Prostate gland (tissue), 2 donors: ENCODE measurements at regions not wholly inside any gene's neighbourhood (a gene's known extent, or its start where the extent isn't known, plus 50 kb on each side); places are given as distances from the start of the nearest gene placed in this dataset.

ENCODE experiments used
- DNase-seq: peaks from one replicate; pipeline ENCODE4 v3.0.0-alpha.2; 2019; ENCODE audit warnings: low spot score
- H3K27ac ChIP-seq, 2 donors: fragments of 200-600 bp; sonication (generic); 2 replicates each; pipeline ENCODE4 v1.5.1; 2017 to 2019
- H3K27me3 ChIP-seq: fragments of 200-600 bp; sonication (generic); replicated peaks from 2 replicates; pipeline ENCODE4 v1.5.1; 2019; ENCODE audit not compliant: insufficient read depth
- H3K36me3 ChIP-seq, 2 donors: fragments of 200-600 bp; sonication (generic); 1 replicate in 1 of 2; 2 replicates in 1 of 2; pipeline versions ENCODE4 v1.5.1 to v1.8.1; 2017 to 2019
- H3K4me1 ChIP-seq: fragments of 200-600 bp; sonication (generic); replicated peaks from 2 replicates; pipeline ENCODE4 v1.5.1; 2019
- H3K4me3 ChIP-seq, 2 donors: fragments of 200-600 bp; sonication (generic); 2 replicates each; pipeline ENCODE4 v1.5.1; 2017 to 2019
- H3K9me3 ChIP-seq: fragments of 200-600 bp; sonication (generic); 2 replicates; pipeline ENCODE4 v1.5.1; 2017
- CTCF ChIP-seq, 4 experiments: fragments of 200-600 bp in 2 of 4; fragments of 450-650 bp in 2 of 4; sonication (generic) in 2 of 4; IDR thresholded peaks; 1 replicate in 3 of 4; 2 replicates in 1 of 4; pipeline ENCODE4 v1.5.1; 2016 to 2019; ENCODE audit warnings: antibody characterized with exemption in 4 of 4, mild to moderate bottlenecking in 2 of 4, moderate library complexity in 2 of 4
- POLR2A ChIP-seq: fragments of 450-650 bp; IDR thresholded peaks from one replicate; pipeline ENCODE4 v1.6.1; 2016; ENCODE audit warnings: antibody characterized with exemption, mild to moderate bottlenecking
- POLR2AphosphoS5 ChIP-seq: sonication (generic); formaldehyde crosslinking; IDR thresholded peaks from one replicate; pipeline ENCODE4 v1.6.1; 2017; ENCODE audit warnings: antibody characterized with exemption
- WGBS: methylation state at CpG from one replicate; pipeline ENCODE4 v1.1.5; 2018; 5-methylcytosine and 5-hydroxymethylcytosine counted together
- intact Hi-C: fragments of 100-400 bp; cut with DNase I; formaldehyde crosslinking; loops from one replicate; pipeline ENCODE4 v1.14.2; 2022
- small RNA-seq, 2 donors: library from RNA; depleted of rRNA; stranded (forward); fragments of <200 nt; gene quantifications; one replicate each; pipeline ENCODE3, GENCODE V24; 2016

DNA sequence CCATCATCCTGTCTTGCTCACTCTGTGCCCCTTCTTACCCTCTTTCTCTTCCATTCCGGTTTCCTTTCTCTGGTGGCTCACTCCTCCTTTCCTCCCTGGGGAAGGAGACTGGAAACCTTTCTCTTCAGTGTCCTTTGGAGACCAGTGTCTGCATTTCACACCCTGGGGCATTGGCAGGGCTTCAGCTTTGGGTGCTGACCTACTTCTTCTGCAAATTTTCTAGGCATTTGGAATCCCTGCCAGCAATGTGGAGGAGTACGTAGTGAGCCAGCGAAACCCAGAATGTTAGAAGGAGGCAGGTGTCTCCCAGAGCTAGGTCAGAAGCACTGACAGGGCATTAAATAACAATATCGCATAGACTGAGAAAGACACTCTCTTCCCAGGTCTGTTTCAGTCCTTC lies 122.2 kb downstream of the SLC28A3 start:
- whole genome bisulfite sequencing: 60% methylated on average over 4 of the region's 4 CpGs
- intact Hi-C loops: no loop called here
- no peaks in the 10 kb centered on the region for H3K27me3 ChIP-seq
- H3K9me3 ChIP-seq: no peaks in the 10 kb centered on the region
- no peaks in the 10 kb centered on the region for H3K36me3 ChIP-seq
- H3K4me3 ChIP-seq: no peak overlapping the region
- no peak for DNase-seq
- H3K27ac ChIP-seq: no peak overlapping the region
- no peaks in the 10 kb centered on the region for H3K4me1 ChIP-seq
- no peak for TF ChIP-seq POLR2A
- no peak for TF ChIP-seq POLR2AphosphoS5
- TF ChIP-seq CTCF (IDR thresholded peaks at IDR 0.05): no peak

DNA sequence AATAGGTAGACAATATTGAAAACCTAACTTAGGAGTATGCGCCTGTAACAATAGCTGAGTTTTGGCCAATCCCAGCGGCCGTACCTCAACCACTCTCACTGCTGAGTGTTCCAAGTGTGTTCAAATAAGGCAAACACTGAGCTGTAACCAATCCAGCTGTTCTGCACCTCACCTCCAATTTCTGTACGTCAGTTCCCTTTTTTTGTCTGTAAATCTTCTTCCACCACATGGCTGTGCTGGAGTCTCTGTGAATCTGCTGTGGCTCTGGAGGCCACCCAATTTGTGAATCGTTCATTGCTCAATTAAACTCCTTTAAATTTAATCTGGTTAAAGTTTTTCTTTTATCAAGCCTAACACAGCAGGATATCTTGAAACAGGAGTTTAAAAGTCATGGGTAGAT lies 116.3 kb downstream of the SLC28A3 start:
- 49% methylated on average over 5 of the region's 5 CpGs for WGBS
- Histone ChIP-seq H3K27me3 (no peaks in the 10 kb centered on the region), H3K36me3 (no peaks in the 10 kb centered on the region), H3K4me1 (no peaks in the 10 kb centered on the region), H3K4me3 (no peak overlapping the region), H3K27ac (no peak overlapping the region), H3K9me3 (no peaks in the 10 kb centered on the region)
- DNase-seq: no peak
- intact Hi-C loops: no loop called here
- TF ChIP-seq POLR2A (no peak), POLR2AphosphoS5 (no peak), CTCF (IDR thresholded peaks at IDR 0.05) (no peak)

Small RNA genes in the stretch of these regions (small RNA-seq; reads per million reads assigned to genes)
- 0 reads per million in 2 donors for gene AL390838.2
